ENCODE measurements at regions not wholly inside any gene's neighbourhood (a gene's known extent, or its start where the extent isn't known, plus 50 kb on each side); places are given as distances from the start of the nearest gene placed in this dataset.

DNA sequence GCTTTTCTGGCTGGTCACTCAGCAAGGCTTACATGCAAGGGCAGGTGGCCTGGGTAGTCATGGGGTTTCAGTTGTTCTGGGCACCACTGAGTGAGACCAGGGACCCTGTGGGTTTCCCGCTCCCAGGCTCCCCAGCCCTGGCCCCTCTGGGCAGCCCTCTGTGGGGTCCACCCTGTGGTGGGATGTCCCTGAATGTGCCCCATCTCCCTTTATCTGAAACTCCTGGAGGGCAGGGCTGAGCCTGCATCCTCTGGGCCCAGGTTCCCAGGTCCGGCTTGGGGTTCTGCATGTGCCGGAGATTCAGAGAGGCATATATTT lies 1041.0 kb downstream of the BRD1 start:
- TF ChIP-seq CTCF (IDR thresholded peaks at IDR 0.05; ENCODE audit: insufficient read depth, low read length, poor library complexity, severe bottlenecking) (no peak), EZH2phosphoT487 (conservative IDR thresholded peaks at IDR 0.05; ENCODE audit: low read length) (no peak)
